Naive B cell (primary cell): ENCODE measurements at regions not wholly inside any gene's neighbourhood (a gene's known extent, or its start where the extent isn't known, plus 50 kb on each side); places are given as distances from the start of the nearest gene placed in this dataset.
"Not testable (repeated sequence)": the region's sequence is repeated elsewhere in the genome, so short reads cannot be mapped to it uniquely, and the experiment has no call there.

Experiments
- ATAC-seq, 2 donors: fragments of 150-1000 bp; cut with Tn5 transposase; 2 replicates each; pipeline ENCODE4 v1.10.0; 2021; ENCODE audit warnings: low read depth in 2 of 2, mild to moderate bottlenecking in 2 of 2, moderate library complexity in 2 of 2
- DNase-seq: peaks from one replicate; pipeline ENCODE4 v3.0.0; 2022
- H3K27ac Mint-ChIP-seq, 6 donors: one replicate each; pipeline ENCODE4 v1.8.0; 2020 to 2022; ENCODE audit warnings: mild to moderate bottlenecking in 6 of 6, mixed read lengths in 6 of 6, moderate library complexity in 5 of 6, inconsistent platforms in 2 of 6
- H3K27me3 Mint-ChIP-seq, 3 donors: one replicate each; pipeline ENCODE4 v1.8.0; 2021 to 2022; ENCODE audit warnings: mixed read lengths in 3 of 3, mild to moderate bottlenecking in 1 of 3
- H3K36me3 Mint-ChIP-seq, 2 donors: one replicate each; pipeline ENCODE4 v1.8.0; 2020 to 2022; ENCODE audit warnings: mixed read lengths in 2 of 2, inconsistent platforms in 1 of 2, mild to moderate bottlenecking in 1 of 2
- H3K4me1 Mint-ChIP-seq, 3 donors: one replicate each; pipeline ENCODE4 v1.8.0; 2020 to 2022; ENCODE audit warnings: mixed read lengths in 3 of 3, inconsistent platforms in 1 of 3, mild to moderate bottlenecking in 1 of 3, moderate library complexity in 1 of 3
- H3K4me3 Mint-ChIP-seq, 8 donors: one replicate each; pipeline ENCODE4 v1.8.0; 2020 to 2022; ENCODE audit warnings: mild to moderate bottlenecking in 8 of 8, mixed read lengths in 8 of 8, moderate library complexity in 8 of 8, inconsistent platforms in 2 of 8
- H3K9me3 Mint-ChIP-seq, 7 donors: one replicate each; pipeline ENCODE4 v1.8.0; 2020 to 2022; ENCODE audit warnings: mixed read lengths in 7 of 7, mild to moderate bottlenecking in 5 of 7, inconsistent platforms in 2 of 7, moderate library complexity in 1 of 7

- Mint-ChIP-seq H3K27ac (no peak overlapping the region), H3K9me3 (peaks cover 0 to 5% (median 4%) of the 10 kb centered on the region in 7 donors), H3K4me1 (no peaks in the 10 kb centered on the region), H3K4me3 (no peak overlapping the region), H3K27me3 (no peaks in the 10 kb centered on the region), H3K36me3 (no peaks in the 10 kb centered on the region)
- DNase-seq (no peak), ATAC-seq (no peak)
Measured at GRCh38 chr4:29051381-29051965, 1668.7 kb upstream of the PCDH7 start.

GRCh38 chr4:29052266-29052665 lies 1667.9 kb upstream of the PCDH7 start:
- no peak for ATAC-seq
- DNase-seq, result no peak
- H3K27me3 Mint-ChIP-seq, result no peaks in the 10 kb centered on the region
- H3K4me1 Mint-ChIP-seq, result no peaks in the 10 kb centered on the region
- H3K36me3 Mint-ChIP-seq, result no peaks in the 10 kb centered on the region
- H3K27ac Mint-ChIP-seq, result no peak overlapping the region
- no peak overlapping the region for H3K4me3 Mint-ChIP-seq
- H3K9me3 Mint-ChIP-seq, result peaks cover 0 to 5% (median 2%) of the 10 kb centered on the region in 7 donors

- no peak for ATAC-seq
- peaks cover 0 to 3% (median 0%) of the 10 kb centered on the region in 7 donors for H3K9me3 Mint-ChIP-seq
- H3K27ac Mint-ChIP-seq, result no peak overlapping the region
- no peaks in the 10 kb centered on the region for H3K27me3 Mint-ChIP-seq
- H3K4me1 Mint-ChIP-seq, result no peaks in the 10 kb centered on the region
- H3K36me3 Mint-ChIP-seq, result no peaks in the 10 kb centered on the region
- no peak for DNase-seq
- H3K4me3 Mint-ChIP-seq, result no peak overlapping the region
Measured at GRCh38 chr4:29058531-29058930, 1661.6 kb upstream of the PCDH7 start.

GRCh38 chr4:29066861-29067260 lies 1653.3 kb upstream of the PCDH7 start:
- H3K9me3 Mint-ChIP-seq, result peaks cover 0 to 31% (median 8%) of the 10 kb centered on the region in 7 donors
- no peak for DNase-seq
- H3K27ac Mint-ChIP-seq, result no peak overlapping the region
- no peaks in the 10 kb centered on the region for H3K27me3 Mint-ChIP-seq
- ATAC-seq, result no peak
- no peak overlapping the region for H3K4me3 Mint-ChIP-seq
- no peaks in the 10 kb centered on the region for H3K4me1 Mint-ChIP-seq
- no peaks in the 10 kb centered on the region for H3K36me3 Mint-ChIP-seq

- Mint-ChIP-seq H3K27me3 (no peaks in the 10 kb centered on the region), H3K4me1 (no peaks in the 10 kb centered on the region), H3K27ac (no peak overlapping the region), H3K9me3 (peaks cover 4 to 50% (median 14%) of the 10 kb centered on the region in 7 donors), H3K36me3 (no peaks in the 10 kb centered on the region), H3K4me3 (no peak overlapping the region)
- ATAC-seq, result no peak
- DNase-seq, result no peak
Measured at GRCh38 chr4:29073571-29073970, 1646.6 kb upstream of the PCDH7 start.

- no peak for ATAC-seq
- no peaks in the 10 kb centered on the region for H3K27me3 Mint-ChIP-seq
- H3K4me3 Mint-ChIP-seq, result no peak overlapping the region
- no peaks in the 10 kb centered on the region for H3K36me3 Mint-ChIP-seq
- H3K27ac Mint-ChIP-seq, result no peak overlapping the region
- DNase-seq, result no peak
- no peaks in the 10 kb centered on the region for H3K4me1 Mint-ChIP-seq
- peaks cover 4 to 34% (median 12%) of the 10 kb centered on the region in 7 donors for H3K9me3 Mint-ChIP-seq
Measured at GRCh38 chr4:29075366-29075765, 1644.8 kb upstream of the PCDH7 start.

- no peaks in the 10 kb centered on the region for H3K4me1 Mint-ChIP-seq
- no peaks in the 10 kb centered on the region for H3K36me3 Mint-ChIP-seq
Measured at GRCh38 chr4:29079260-29079659, 1640.9 kb upstream of the PCDH7 start.

GRCh38 chr4:29081234-29081955 lies 1638.8 kb upstream of the PCDH7 start:
- H3K27me3 Mint-ChIP-seq, result no peaks in the 10 kb centered on the region
- no peaks in the 10 kb centered on the region for H3K4me1 Mint-ChIP-seq
- peaks cover 0 to 3% (median 0%) of the 10 kb centered on the region in 7 donors for H3K9me3 Mint-ChIP-seq
- ATAC-seq, result no peak
- H3K4me3 Mint-ChIP-seq, result no peak overlapping the region
- DNase-seq, result no peak
- no peak overlapping the region for H3K27ac Mint-ChIP-seq
- H3K36me3 Mint-ChIP-seq, result no peaks in the 10 kb centered on the region

More at GRCh38 chr4:29079260-29079659, 1640.9 kb upstream of the PCDH7 start:
- Mint-ChIP-seq H3K27ac (no peak overlapping the region), H3K9me3 (peaks cover 0 to 3% (median 0%) of the 10 kb centered on the region in 7 donors), H3K4me3 (no peak overlapping the region), H3K27me3 (no peaks in the 10 kb centered on the region)
- ATAC-seq, result no peak
- no peak for DNase-seq

- H3K27me3 Mint-ChIP-seq, result no peaks in the 10 kb centered on the region
- DNase-seq (no peak), ATAC-seq (no peak)
- no peaks in the 10 kb centered on the region for H3K4me1 Mint-ChIP-seq
- H3K4me3 Mint-ChIP-seq, result no peak overlapping the region
- H3K9me3 Mint-ChIP-seq, result peaks cover 0 to 3% (median 0%) of the 10 kb centered on the region in 7 donors
- H3K27ac Mint-ChIP-seq, result no peak overlapping the region
- H3K36me3 Mint-ChIP-seq, result no peaks in the 10 kb centered on the region
Measured at GRCh38 chr4:29082684-29083083, 1637.5 kb upstream of the PCDH7 start.

- H3K36me3 Mint-ChIP-seq, result no peaks in the 10 kb centered on the region
- no peaks in the 10 kb centered on the region for H3K27me3 Mint-ChIP-seq
- H3K4me3 Mint-ChIP-seq, result no peak overlapping the region
- ATAC-seq (no peak), DNase-seq (no peak)
- H3K9me3 Mint-ChIP-seq, result peaks cover 0 to 3% (median 2%) of the 10 kb centered on the region in 7 donors
- no peak overlapping the region for H3K27ac Mint-ChIP-seq
- H3K4me1 Mint-ChIP-seq, result no peaks in the 10 kb centered on the region
Measured at GRCh38 chr4:29085748-29086147, 1634.4 kb upstream of the PCDH7 start.

GRCh38 chr4:29104694-29105093 lies 1615.5 kb upstream of the PCDH7 start:
- H3K27me3 Mint-ChIP-seq, result no peaks in the 10 kb centered on the region
- H3K9me3 Mint-ChIP-seq, result peaks cover 0 to 5% (median 0%) of the 10 kb centered on the region in 7 donors
- DNase-seq (no peak), ATAC-seq (no peak)
- H3K4me1 Mint-ChIP-seq, result no peaks in the 10 kb centered on the region
- H3K4me3 Mint-ChIP-seq, result no peak overlapping the region
- H3K27ac Mint-ChIP-seq, result no peak overlapping the region
- no peaks in the 10 kb centered on the region for H3K36me3 Mint-ChIP-seq

GRCh38 chr4:29113960-29114359 lies 1606.2 kb upstream of the PCDH7 start:
- no peaks in the 10 kb centered on the region for H3K36me3 Mint-ChIP-seq

GRCh38 chr4:29117231-29117722 lies 1602.9 kb upstream of the PCDH7 start:
- not testable (repeated sequence) for ATAC-seq, H3K27ac Mint-ChIP-seq, H3K27me3 Mint-ChIP-seq, DNase-seq, H3K4me1 Mint-ChIP-seq, H3K36me3 Mint-ChIP-seq, H3K4me3 Mint-ChIP-seq
- peaks cover 0 to 14% (median 2%) of the 10 kb centered on the region in 7 donors for H3K9me3 Mint-ChIP-seq

More at GRCh38 chr4:29113960-29114359, 1606.2 kb upstream of the PCDH7 start:
- H3K4me3 Mint-ChIP-seq, result no peak overlapping the region
- no peaks in the 10 kb centered on the region for H3K4me1 Mint-ChIP-seq
- no peak for DNase-seq
- H3K9me3 Mint-ChIP-seq, result peaks cover 0 to 8% (median 1%) of the 10 kb centered on the region in 7 donors
- H3K27ac Mint-ChIP-seq, result no peak overlapping the region
- no peaks in the 10 kb centered on the region for H3K27me3 Mint-ChIP-seq
- ATAC-seq, result no peak

- Mint-ChIP-seq H3K4me1 (no peaks in the 10 kb centered on the region), H3K27me3 (no peaks in the 10 kb centered on the region), H3K36me3 (no peaks in the 10 kb centered on the region), H3K27ac (no peak overlapping the region), H3K4me3 (no peak overlapping the region), H3K9me3 (peaks cover 0 to 14% (median 2%) of the 10 kb centered on the region in 7 donors)
- DNase-seq (no peak), ATAC-seq (no peak)
Measured at GRCh38 chr4:29121586-29121985, 1598.6 kb upstream of the PCDH7 start.
